K562 (cell line): ENCODE measurements at regions not wholly inside any gene's neighbourhood (a gene's known extent, or its start where the extent isn't known, plus 50 kb on each side); places are given as distances from the start of the nearest gene placed in this dataset.

Source experiments
- ATAC-seq: fragments of 200-7000 bp; cut with Tn5 transposase; 3 replicates; pipeline ENCODE4 v1.9.1; 2020; ENCODE audit warnings: moderate library complexity
- BruUV-seq: library from RNA; stranded (reverse); fragments of 400-500 nt; replicated peaks from 2 replicates; lab custom pipeline; 2021; lab: Mats Ljungman, UMichigan
- CTCF ChIA-PET: fragments of 300-600 bp; formaldehyde crosslinking; extraction: SDS; loops from one replicate; lab custom pipeline; 2021; ENCODE audit warnings: low intra/inter-chr PET ratio; lab: Yijun Ruan, JAX
- POLR2A ChIA-PET: fragments of 300-600, 350-650 bp; sonication (Branson Sonifier 250); formaldehyde crosslinking; extraction: SDS; loops from one replicate; lab custom pipeline; 2021; ENCODE audit warnings: antibody characterized with exemption, inconsistent platforms; lab: Yijun Ruan, JAX
- DNase-seq, 4 experiments: peaks; one replicate each; pipeline versions ENCODE4 v3.0.0 to v3.0.0-alpha.2; 2011 to 2018; ENCODE audit warnings: low spot score in 3 of 4, mixed read lengths in 3 of 4; ENCODE audit errors: extremely low read depth in 1 of 4
- FAIRE-seq: peaks from 2 replicates; lab custom pipeline; 2011; peaks lifted over from hg19 to GRCh38; lab: Jason Lieb, UNC
- H2AFZ ChIP-seq: 2 replicates; pipeline ENCODE4 v1.6.0; 2011; ENCODE audit warnings: low read depth, low read length, control low read depth, inconsistent platforms
- H3K27ac ChIP-seq: fragments of 200-600 bp; 3 replicates; pipeline ENCODE4 v1.8.0; 2011; ENCODE audit warnings: low read depth, mild to moderate bottlenecking, control low read depth, inconsistent platforms, low read length, moderate library complexity, mixed read lengths; ENCODE audit errors: extremely low read depth
- H3K27me3 ChIP-seq, 2 experiments: fragments of 300-600 bp in 1 of 2; 2 replicates in 1 of 2; 3 replicates in 1 of 2; pipeline versions ENCODE4 v1.6.0 to v1.8.0; 2011; ENCODE audit warnings: inconsistent platforms in 2 of 2, low read length in 2 of 2, mild to moderate bottlenecking in 1 of 2, mixed read lengths in 1 of 2, moderate library complexity in 1 of 2; ENCODE audit not compliant: control insufficient read depth in 2 of 2, insufficient read depth in 2 of 2
- H3K36me3 ChIP-seq: fragments of 300-600 bp; 3 replicates; pipeline ENCODE4 v1.8.0; 2011; ENCODE audit warnings: mild to moderate bottlenecking, low read length, inconsistent platforms; ENCODE audit not compliant: control insufficient read depth, insufficient read depth
- H3K4me1 ChIP-seq, 2 experiments: fragments of 200-600 bp in 1 of 2; replicated peaks in 1 of 2; 2 replicates in 1 of 2; 3 replicates in 1 of 2; pipeline versions ENCODE4 v1.5.1 to v1.8.0; 2011; ENCODE audit warnings: inconsistent platforms in 2 of 2, low read length in 2 of 2, mild to moderate bottlenecking in 1 of 2, mixed read lengths in 1 of 2, moderate library complexity in 1 of 2; ENCODE audit not compliant: control insufficient read depth in 2 of 2, insufficient read depth in 2 of 2
- H3K4me2 ChIP-seq: 2 replicates; pipeline ENCODE4 v1.6.1; 2011; ENCODE audit warnings: low read length, control low read depth, inconsistent platforms, mixed read lengths; ENCODE audit not compliant: insufficient read depth
- H3K4me3 ChIP-seq: fragments of 200-600 bp; sonication (generic), shearing (Covaris generic); 2 replicates; pipeline ENCODE4 v1.5.1; 2016; ENCODE audit warnings: control low read depth, inconsistent platforms
- H3K79me2 ChIP-seq: fragments of 200-600 bp; 3 replicates; pipeline ENCODE4 v1.8.0; 2011; ENCODE audit warnings: low read length, inconsistent platforms; ENCODE audit not compliant: control insufficient read depth, insufficient read depth
- H3K9ac ChIP-seq, 2 experiments: 2 replicates each; pipeline versions ENCODE4 v1.6.0 to v1.6.1; 2011; ENCODE audit warnings: low read depth in 2 of 2, low read length in 2 of 2, control low read depth in 1 of 2, inconsistent platforms in 1 of 2, mild to moderate bottlenecking in 1 of 2, mixed read lengths in 1 of 2; ENCODE audit not compliant: insufficient read depth in 1 of 2
- H3K9me1 ChIP-seq: one replicate; pipeline ENCODE4 v1.6.0; 2011; ENCODE audit warnings: inconsistent platforms, mild to moderate bottlenecking, low read length, moderate library complexity; ENCODE audit not compliant: control insufficient read depth, insufficient read depth
- H3K9me3 ChIP-seq: replicated peaks from 2 replicates; pipeline ENCODE4 v1.5.1; 2011; ENCODE audit warnings: low read depth, low read length, inconsistent platforms; ENCODE audit not compliant: control insufficient read depth, insufficient read depth
- H4K20me1 ChIP-seq: replicated peaks from 2 replicates; pipeline ENCODE4 v1.6.1; 2011; ENCODE audit warnings: low read length, inconsistent platforms, mixed read lengths; ENCODE audit not compliant: control insufficient read depth, insufficient read depth
- ADNP ChIP-seq: fragments of 200-800 bp; sonication (Bioruptor generic); IDR thresholded peaks from 2 replicates; pipeline ENCODE4 v1.6.1; 2016; ENCODE audit warnings: missing genetic modification characterization, missing compliant biosample characterization
- ARID3B ChIP-seq: fragments of 250-450 bp; sonication (Bioruptor Pico); IDR thresholded peaks from 2 replicates; pipeline ENCODE4 v1.4.0; 2020; ENCODE audit warnings: borderline replicate concordance
- BCL6 ChIP-seq: fragments of 250-450 bp; sonication (Bioruptor Pico); IDR thresholded peaks from 2 replicates; pipeline ENCODE4 v1.4.0; 2020
- CBX1 ChIP-seq: sonication (generic); IDR thresholded peaks from 2 replicates; pipeline ENCODE4 v1.6.1; 2016; ENCODE audit warnings: antibody characterized with exemption, low read depth, mild to moderate bottlenecking
- CTBP1 ChIP-seq: fragments of 450-650 bp; IDR thresholded peaks from 2 replicates; pipeline ENCODE4 v1.6.1; 2016; ENCODE audit warnings: borderline replicate concordance
- E2F1 ChIP-seq: sonication (generic); formaldehyde crosslinking; IDR thresholded peaks from 2 replicates; pipeline ENCODE4 v1.8.1; 2023; ENCODE audit warnings: mild to moderate bottlenecking, missing genetic modification reagents, moderate library complexity
- ELK1 ChIP-seq: sonication (generic); formaldehyde crosslinking; IDR thresholded peaks from 2 replicates; pipeline ENCODE4 v1.8.1; 2022; ENCODE audit warnings: missing genetic modification reagents
- FIP1L1 ChIP-seq: fragments of 200-400 bp; formaldehyde crosslinking; IDR thresholded peaks from 2 replicates; pipeline ENCODE4 v1.6.1; 2018; ENCODE audit warnings: mild to moderate bottlenecking, low read depth, low read length; ENCODE audit not compliant: poor library complexity, severe bottlenecking
- HDAC1 ChIP-seq, 2 experiments: fragments of 450-650 bp; IDR thresholded peaks; 2 replicates each; pipeline ENCODE4 v1.6.1; 2016 to 2017; ENCODE audit warnings: inconsistent platforms in 1 of 2, mild to moderate bottlenecking in 1 of 2, moderate library complexity in 1 of 2
- MECOM ChIP-seq: fragments of 250-450 bp; sonication (Bioruptor Pico); IDR thresholded peaks from 2 replicates; pipeline ENCODE4 v1.8.0; 2022; ENCODE audit warnings: inconsistent platforms
- POLR3G ChIP-seq: IDR thresholded peaks from 2 replicates; pipeline ENCODE4 v1.6.1; 2011; ENCODE audit not compliant: insufficient read length, insufficient replicate concordance; ENCODE audit errors: extremely low read depth
- RFX5 ChIP-seq: IDR thresholded peaks from 2 replicates; pipeline ENCODE4 v1.6.1; 2011; ENCODE audit warnings: low read depth, mild to moderate bottlenecking, improper control_type of control experiment, low read length
- ZBED1 ChIP-seq: IDR thresholded peaks from 2 replicates; pipeline ENCODE4 v1.6.1; 2014
- ZBTB1 ChIP-seq: sonication (generic); formaldehyde crosslinking; IDR thresholded peaks from 2 replicates; pipeline ENCODE4 v1.8.1; 2023; ENCODE audit warnings: missing genetic modification reagents, low read depth, mild to moderate bottlenecking, borderline replicate concordance
- ZNF263 ChIP-seq: sonication (generic); formaldehyde crosslinking; IDR thresholded peaks from 2 replicates; pipeline ENCODE4 v1.8.0; 2022; ENCODE audit warnings: mild to moderate bottlenecking, missing genetic modification reagents, borderline replicate concordance
- ZNF76 ChIP-seq: fragments of 250-450 bp; sonication (Bioruptor Pico); IDR thresholded peaks from 2 replicates; pipeline ENCODE4 v1.4.0; 2020; ENCODE audit warnings: mild to moderate bottlenecking, moderate library complexity, borderline replicate concordance
- WGBS: fragments of 100-300 bp; shearing (Covaris generic); methylation state at CpG from one replicate; pipeline ENCODE4 v1.1.6; 2016; ENCODE audit warnings: low coverage, mixed read lengths; ENCODE audit not compliant: insufficient coverage; ENCODE audit errors: missing lambda C conversion rate; 5-methylcytosine and 5-hydroxymethylcytosine counted together
- in situ Hi-C: fragments of 300-500 bp; cut with MboI; formaldehyde crosslinking; loops from 4 replicates; pipeline ENCODE4 v1.15.0; 2018; ENCODE audit warnings: inconsistent platforms, mixed read lengths
- intact Hi-C: fragments of 100-400 bp; cut with micrococcal nuclease; formaldehyde crosslinking; loops from 2 replicates; pipeline ENCODE4 v1.14.2; 2022

- Histone ChIP-seq H3K4me2 (no peak overlapping the region), H3K9me1 (no peaks in the 10 kb centered on the region), H3K27ac (no peak overlapping the region), H3K79me2 (no peaks in the 10 kb centered on the region), H4K20me1 (no peaks in the 10 kb centered on the region), H3K4me3 (no peak overlapping the region), H3K36me3 (no peaks in the 10 kb centered on the region), H3K9ac (no peak overlapping the region), H3K4me1 (no peaks in the 10 kb centered on the region), H3K27me3 (0 out of 5 replicates have a peak, but pooled peaks cover 0 to 10% of the 10 kb centered on the region in 2 experiments), H3K9me3 (no peaks in the 10 kb centered on the region), H2AFZ (no peak overlapping the region)
- intact Hi-C loops (no loop called here), in situ Hi-C loops (no loop called here)
- CTCF ChIA-PET: no interaction called here
- FAIRE-seq: no peak
- WGBS: 1% methylated on average over 4 of the region's 4 CpGs
- DNase-seq: no peak
- ATAC-seq: no peak
- no TSS peak for BruUV-seq
- POLR2A ChIA-PET: no interaction called here
- TF ChIP-seq HDAC1 (IDR thresholded peaks at IDR 0.05) (no peak), ZNF76 (CRISPR knock-in tag) (no peak), E2F1 (no peak), ARID3B (CRISPR knock-in tag) (no peak), RFX5 (no peak), ZBTB1 (CRISPR knock-in tag) (no peak), ZNF263 (CRISPR knock-in tag) (no peak), MECOM (CRISPR knock-in tag) (no peak), POLR3G (no peak), CTBP1 (no peak), CBX1 (no peak), ZBED1 (no peak), ADNP (no peak), ELK1 (CRISPR knock-in tag) (no peak), BCL6 (CRISPR knock-in tag) (no peak), FIP1L1 (no peak)
These were observed 305.4 kb upstream of the PFKP start for GRCh38 chr10:2761971-2762370.
